ENCODE measurements at regions not wholly inside any gene's neighbourhood (a gene's known extent, or its start where the extent isn't known, plus 50 kb on each side); places are given as distances from the start of the nearest gene placed in this dataset.
"Not testable (repeated sequence)": the region's sequence is repeated elsewhere in the genome, so short reads cannot be mapped to it uniquely, and the experiment has no call there.

- peak; percentile 9 for DNase-seq
Measured at GRCh38 chr15:28789401-28790114, 58.9 kb downstream of the GOLGA6L7 start.

- not testable (repeated sequence) for DNase-seq
Measured at GRCh38 chr15:28788649-28789400, 59.6 kb downstream of the GOLGA6L7 start.

- not testable (repeated sequence) for DNase-seq
Measured at GRCh38 chr15:28788176-28788575, 60.3 kb downstream of the GOLGA6L7 start.

- DNase-seq, result no peak
Measured at GRCh38 chr15:28786521-28786920, 61.9 kb downstream of the GOLGA6L7 start.

- not testable (repeated sequence) for DNase-seq
Measured at GRCh38 chr15:28784347-28785163, 63.9 kb downstream of the GOLGA6L7 start.

- no peak for DNase-seq
Measured at GRCh38 chr15:28783873-28784272, 64.6 kb downstream of the GOLGA6L7 start.

- DNase-seq, result no peak
Measured at GRCh38 chr15:28783466-28783865, 65.0 kb downstream of the GOLGA6L7 start.

GRCh38 chr15:28778397-28778796 lies 66.2 kb upstream of the GOLGA8M start:
- not testable (repeated sequence) for DNase-seq

- not testable (repeated sequence) for DNase-seq
Measured at GRCh38 chr15:28772857-28773256, 60.6 kb upstream of the GOLGA8M start.

Measured in stimulated activated CD4-positive, alpha-beta T cell treated with anti-CD3 and anti-CD28 coated beads, Interleukin-4, amount 100 ng/mL, for 24 hours (primary cell).